B cell (primary cell): ENCODE measurements at regions not wholly inside any gene's neighbourhood (a gene's known extent, or its start where the extent isn't known, plus 50 kb on each side); places are given as distances from the start of the nearest gene placed in this dataset.

ENCODE experiments used
- ATAC-seq: fragments of 200-7000 bp; cut with Tn5 transposase; one replicate; pipeline ENCODE4 v1.10.0; 2021; ENCODE audit warnings: low read depth, mild to moderate bottlenecking, moderate number of reproducible peaks, moderate library complexity
- CTCF ChIA-PET: fragments of 350-600 bp; sonication (Branson Sonifier 250); formaldehyde crosslinking; loops from one replicate; lab custom pipeline; 2021; ENCODE audit warnings: antibody characterized with exemption, inconsistent platforms; lab: Charles Lee
- POLR2A ChIA-PET: fragments of 350-600 bp; sonication (Branson Sonifier 250); formaldehyde crosslinking; loops from one replicate; lab custom pipeline; 2021; ENCODE audit warnings: antibody characterized with exemption; lab: Charles Lee
- DNase-seq: peaks from one replicate; pipeline ENCODE4 v3.0.0; 2013
- H2AFZ ChIP-seq: 2 replicates; pipeline ENCODE4 v1.6.1; 2012; ENCODE audit warnings: mild to moderate bottlenecking, low read depth, low read length; ENCODE audit not compliant: insufficient read depth, poor library complexity, severe bottlenecking
- H3K27ac ChIP-seq, 2 donors: 1 replicate in 1 of 2; 2 replicates in 1 of 2; pipeline ENCODE4 v1.5.1; 2012 to 2013; ENCODE audit warnings: low read length in 2 of 2, mild to moderate bottlenecking in 2 of 2, moderate library complexity in 1 of 2
- H3K27me3 ChIP-seq, 4 experiments: fragments of 200-600 bp in 1 of 4; sonication (generic) in 1 of 4; replicated peaks in 1 of 4; 1 replicate in 2 of 4; 2 replicates in 2 of 4; pipeline versions ENCODE4 v1.6.1 to v1.7.0; 2013 to 2016; ENCODE audit warnings: low read length in 3 of 4, mild to moderate bottlenecking in 2 of 4, mixed read lengths in 1 of 4, moderate library complexity in 1 of 4; ENCODE audit not compliant: insufficient read depth in 4 of 4, control insufficient read depth in 3 of 4; ENCODE audit errors: control extremely low read depth in 1 of 4
- H3K36me3 ChIP-seq, 2 experiments: replicated peaks in 1 of 2; 1 replicate in 1 of 2; 2 replicates in 1 of 2; pipeline versions ENCODE4 v1.6.1 to v1.7.1; 2013; ENCODE audit warnings: low read length in 1 of 2; ENCODE audit not compliant: insufficient read depth in 2 of 2, control insufficient read depth in 1 of 2; ENCODE audit errors: control extremely low read depth in 1 of 2, extremely low read depth in 1 of 2
- H3K4me1 ChIP-seq, 2 donors: fragments of 200-600 bp in 1 of 2; sonication (generic) in 1 of 2; 1 replicate in 1 of 2; 2 replicates in 1 of 2; pipeline versions ENCODE4 v1.5.1 to v1.6.1; 2013 to 2017; ENCODE audit warnings: low read length in 2 of 2; ENCODE audit not compliant: control insufficient read depth in 2 of 2, insufficient read depth in 2 of 2
- H3K4me2 ChIP-seq: replicated peaks from 2 replicates; pipeline ENCODE3; 2012; ENCODE audit warnings: mild to moderate bottlenecking, low read depth, low read length; ENCODE audit not compliant: poor library complexity, severe bottlenecking
- H3K4me3 ChIP-seq, 5 experiments: fragments of 200-600 bp in 1 of 5; sonication (generic) in 1 of 5; 1 replicate in 3 of 5; 2 replicates in 2 of 5; pipeline versions ENCODE4 v1.5.1 to v1.7.0; 2011 to 2016; ENCODE audit warnings: low read length in 4 of 5, mild to moderate bottlenecking in 4 of 5, low read depth in 2 of 5, control low read depth in 1 of 5, moderate library complexity in 1 of 5; ENCODE audit not compliant: insufficient read depth in 1 of 5; ENCODE audit errors: control extremely low read depth in 1 of 5, extremely low read depth in 1 of 5
- H3K79me2 ChIP-seq: fragments of 200-600 bp; sonication (generic); one replicate; pipeline ENCODE4 v1.6.0; 2016; ENCODE audit warnings: low read length; ENCODE audit not compliant: control insufficient read depth, insufficient read depth
- H3K9ac ChIP-seq: fragments of 200-600 bp; sonication (generic); 2 replicates; pipeline ENCODE4 v1.6.1; 2017; ENCODE audit warnings: mild to moderate bottlenecking, low read length, moderate library complexity
- H3K9me3 ChIP-seq, 3 donors: one replicate each; pipeline versions ENCODE4 v1.6.1 to v1.7.1; 2013; ENCODE audit warnings: low read length in 2 of 3; ENCODE audit not compliant: control insufficient read depth in 2 of 3, insufficient read depth in 1 of 3; ENCODE audit errors: control extremely low read depth in 1 of 3
- H4K20me1 ChIP-seq: 2 replicates; pipeline ENCODE4 v1.6.0; 2012; ENCODE audit warnings: mild to moderate bottlenecking, low read length; ENCODE audit not compliant: insufficient read depth, control insufficient read depth, poor library complexity, severe bottlenecking
- H3K27ac Mint-ChIP-seq: one replicate; pipeline ENCODE4 v1.8.0; 2021; ENCODE audit warnings: mixed read lengths
- H3K27me3 Mint-ChIP-seq: one replicate; pipeline ENCODE4 v1.8.0; 2021; ENCODE audit warnings: mixed read lengths
- H3K4me1 Mint-ChIP-seq: one replicate; pipeline ENCODE4 v1.8.0; 2021; ENCODE audit warnings: mixed read lengths
- H3K4me3 Mint-ChIP-seq: one replicate; pipeline ENCODE4 v1.8.0; 2021; ENCODE audit warnings: mixed read lengths
- H3K9me3 Mint-ChIP-seq: one replicate; pipeline ENCODE4 v1.8.0; 2022; ENCODE audit warnings: mixed read lengths; ENCODE audit not compliant: insufficient read depth
- CTCF ChIP-seq: fragments of 200-600 bp; IDR thresholded peaks from one replicate; pipeline ENCODE4 v1.8.0; 2022; ENCODE audit warnings: antibody characterized with exemption, mild to moderate bottlenecking
- EZH2 ChIP-seq: IDR thresholded peaks from 2 replicates; pipeline ENCODE4 v1.6.1; 2012; ENCODE audit warnings: borderline replicate concordance, low read depth, mild to moderate bottlenecking, moderate library complexity, low read length; ENCODE audit not compliant: insufficient read depth, poor library complexity, severe bottlenecking
- WGBS: methylation state at CpG from one replicate; pipeline ENCODE4 v1.1.5; 2013; ENCODE audit warnings: missing lambda C conversion rate; ENCODE audit not compliant: insufficient coverage; 5-methylcytosine and 5-hydroxymethylcytosine counted together
- intact Hi-C: fragments of 100-400 bp; cut with micrococcal nuclease; formaldehyde crosslinking; loops from one replicate; pipeline ENCODE4 v1.10.0; 2022

DNA sequence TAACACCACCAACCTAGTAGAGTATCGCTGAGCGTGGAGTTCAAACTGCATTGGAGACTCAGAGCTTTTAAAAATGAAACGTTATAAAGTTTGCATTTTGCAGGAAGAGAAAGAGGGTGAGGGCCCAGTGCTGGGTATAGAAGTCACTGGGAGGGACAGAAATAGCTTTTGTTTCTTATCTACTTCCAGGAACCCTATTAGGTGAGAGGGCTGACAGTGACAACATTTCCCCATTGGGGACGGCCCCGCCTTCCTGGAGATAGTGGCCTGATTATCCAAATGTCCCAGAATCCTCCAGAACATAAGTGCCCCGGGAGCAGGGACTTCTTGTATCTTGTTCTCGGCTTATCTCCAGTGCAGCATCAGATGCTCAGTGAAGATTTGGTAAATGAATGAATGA is 574.9 kb downstream of the PTPRU start:
- no peak overlapping the region for H3K4me3 Mint-ChIP-seq

More for the DNA sequence above, 574.9 kb downstream of the PTPRU start:
- Histone ChIP-seq H3K4me2 (no peak overlapping the region), H3K9ac (no peak overlapping the region), H4K20me1 (no peaks in the 10 kb centered on the region), H2AFZ (no peak overlapping the region), H3K79me2 (no peaks in the 10 kb centered on the region), H3K36me3 (no peaks in the 10 kb centered on the region), H3K27ac (no peak overlapping the region), H3K9me3 (no peaks in the 10 kb centered on the region), H3K27me3 (no peaks in the 10 kb centered on the region), H3K4me1 (no peaks in the 10 kb centered on the region), H3K4me3 (no peak overlapping the region)
- no peak overlapping the region for H3K27ac Mint-ChIP-seq
- TF ChIP-seq EZH2 (no peak), CTCF (no peak)
- no peaks in the 10 kb centered on the region for H3K9me3 Mint-ChIP-seq
- POLR2A ChIA-PET, result no interaction called here
- ATAC-seq, result no peak
- CTCF ChIA-PET, result no interaction called here
- intact Hi-C loops, result no loop called here
- WGBS, result no CpG with 5 or more reads among the region's 7 CpGs
- H3K4me1 Mint-ChIP-seq, result no peaks in the 10 kb centered on the region
- no peak for DNase-seq
- no peaks in the 10 kb centered on the region for H3K27me3 Mint-ChIP-seq
